GM19023 (cell line): ENCODE measurements at regions not wholly inside any gene's neighbourhood (a gene's known extent, or its start where the extent isn't known, plus 50 kb on each side); places are given as distances from the start of the nearest gene placed in this dataset.
A peak's percentile ranks its signal among the peaks of the same experiment; 100 is the strongest.

Source experiments
- ATAC-seq: cut with Tn5 transposase; IDR thresholded peaks from one replicate; pipeline ENCODE4 v1.9.1; 2021; ENCODE audit warnings: mild to moderate bottlenecking, moderate library complexity; ENCODE audit not compliant: unreplicated experiment

DNA sequence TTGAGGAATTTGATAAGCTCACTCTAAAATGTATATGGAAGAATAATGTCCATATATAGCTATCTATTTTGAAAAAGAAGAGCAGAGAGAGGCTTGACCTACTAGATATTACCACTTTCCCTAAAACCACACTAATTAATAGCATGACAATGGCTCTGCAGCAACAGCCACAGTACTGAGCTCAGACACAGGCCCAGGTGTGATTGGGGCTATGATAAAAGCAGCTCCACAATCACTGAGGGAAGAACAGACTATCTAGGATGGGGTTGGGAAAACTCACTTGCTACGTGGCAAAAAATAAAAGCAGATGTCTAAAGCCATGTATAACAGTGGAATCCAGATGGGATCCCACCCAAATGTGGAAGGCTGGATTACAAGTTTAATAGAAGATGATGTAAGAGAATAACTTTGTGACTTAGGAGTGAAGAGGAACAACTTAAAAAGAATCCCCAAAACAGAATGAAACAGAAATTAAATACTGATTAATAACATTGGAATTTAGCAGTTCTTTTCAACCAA lies 80.8 kb upstream of the RAB4A start:
- ATAC-seq: no peak

DNA sequence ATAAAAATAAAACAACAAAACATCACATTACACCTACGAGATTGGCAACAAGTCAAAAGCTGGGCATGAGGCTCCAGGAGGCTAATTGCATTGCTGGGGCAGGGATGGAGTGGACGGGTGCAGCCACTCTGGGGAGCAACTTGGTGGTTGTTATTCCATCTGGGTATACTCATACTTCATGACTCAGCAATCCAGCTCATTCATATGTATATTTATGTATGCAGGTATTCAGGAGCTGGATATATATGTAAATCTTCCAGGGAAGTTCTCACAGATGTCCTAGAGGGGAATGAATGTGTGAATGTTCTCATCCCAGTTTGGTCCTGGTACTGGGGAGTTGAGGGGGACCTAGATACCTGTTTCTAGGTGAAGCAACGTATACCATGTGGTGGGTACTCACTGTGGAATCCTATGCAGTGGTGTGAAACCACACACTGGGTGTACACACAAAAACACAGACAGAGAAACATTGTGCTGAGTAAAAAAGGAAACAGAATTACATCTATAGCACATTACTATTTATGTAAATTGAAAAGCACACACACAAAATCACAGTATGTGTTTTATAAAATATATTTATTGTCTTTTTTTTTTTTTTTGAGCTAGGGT lies 79.7 kb upstream of the RAB4A start:
- ATAC-seq: no peak

DNA sequence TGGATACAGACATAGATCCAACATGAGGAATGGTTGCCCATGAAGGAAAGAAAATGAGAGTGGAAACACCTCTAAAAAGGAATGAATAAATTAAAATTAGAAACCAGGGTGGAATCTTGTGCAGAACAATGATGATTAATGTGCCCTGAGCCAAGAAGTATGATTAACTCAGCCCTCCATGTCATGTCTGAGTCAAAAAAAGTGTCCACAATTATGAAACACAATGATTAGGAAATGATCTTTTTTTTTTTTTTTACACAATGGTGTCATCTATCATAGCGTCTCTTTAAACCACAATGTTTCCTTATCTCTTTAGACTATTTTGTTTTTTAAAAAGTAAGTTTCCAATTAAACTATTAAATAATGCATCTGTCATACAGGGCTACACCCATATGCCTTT lies 78.9 kb upstream of the RAB4A start:
- no peak for ATAC-seq

DNA sequence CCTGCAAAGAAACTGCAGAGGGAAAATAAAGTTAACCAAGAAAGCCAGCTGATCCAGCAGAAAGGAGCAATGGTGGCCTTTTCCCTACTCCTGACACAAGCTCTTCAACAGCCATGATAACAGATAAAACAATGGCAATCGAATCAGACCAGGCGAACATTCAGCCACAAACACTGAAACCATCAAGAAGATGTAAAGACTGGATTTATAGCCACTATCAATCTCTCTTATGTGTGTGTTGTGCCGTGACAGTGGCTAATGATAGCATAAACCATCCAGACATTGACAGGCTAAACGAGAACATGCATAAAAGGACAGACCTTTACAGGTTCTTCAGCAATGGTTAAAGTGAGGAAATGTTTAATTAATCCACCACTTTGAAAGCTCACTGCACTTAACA lies 78.1 kb upstream of the RAB4A start:
- ATAC-seq: no peak

DNA sequence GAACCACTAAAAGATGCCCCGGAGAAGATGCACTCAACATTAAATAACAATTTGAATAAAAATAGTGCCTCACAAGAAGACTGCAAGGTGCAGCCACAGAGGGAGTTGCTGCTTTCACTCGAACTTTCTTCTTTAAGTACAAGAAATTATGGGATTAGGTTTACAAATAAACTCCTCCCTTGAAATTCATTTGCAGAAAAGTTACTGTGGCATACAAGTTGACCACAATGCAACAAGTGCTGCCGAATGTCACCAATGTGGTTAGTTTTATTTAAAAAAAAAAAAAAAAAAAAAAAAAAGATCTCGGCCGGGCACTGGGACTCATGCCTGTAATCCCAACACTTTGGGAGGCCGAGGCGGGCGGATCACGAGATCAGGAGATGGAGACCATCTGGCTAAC lies 76.8 kb upstream of the RAB4A start:
- ATAC-seq: no peak

DNA sequence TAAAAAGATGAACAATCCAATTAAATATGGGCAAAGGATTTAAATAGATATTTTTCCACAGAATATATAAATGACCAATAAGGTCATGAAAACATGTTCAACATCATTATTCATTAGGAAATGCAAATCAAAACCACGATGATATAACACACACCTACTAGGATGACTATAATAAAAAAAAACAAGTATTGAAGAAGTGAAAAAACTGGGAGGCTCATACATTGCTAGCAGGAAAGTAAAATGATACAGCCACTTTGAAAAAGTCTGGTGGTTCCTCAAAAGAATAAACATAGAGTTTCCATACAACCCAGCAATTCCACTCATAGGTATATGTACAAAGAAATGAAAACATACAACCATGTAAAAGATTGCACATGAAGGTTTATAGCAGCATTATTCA lies 75.7 kb upstream of the RAB4A start:
- no peak for ATAC-seq

DNA sequence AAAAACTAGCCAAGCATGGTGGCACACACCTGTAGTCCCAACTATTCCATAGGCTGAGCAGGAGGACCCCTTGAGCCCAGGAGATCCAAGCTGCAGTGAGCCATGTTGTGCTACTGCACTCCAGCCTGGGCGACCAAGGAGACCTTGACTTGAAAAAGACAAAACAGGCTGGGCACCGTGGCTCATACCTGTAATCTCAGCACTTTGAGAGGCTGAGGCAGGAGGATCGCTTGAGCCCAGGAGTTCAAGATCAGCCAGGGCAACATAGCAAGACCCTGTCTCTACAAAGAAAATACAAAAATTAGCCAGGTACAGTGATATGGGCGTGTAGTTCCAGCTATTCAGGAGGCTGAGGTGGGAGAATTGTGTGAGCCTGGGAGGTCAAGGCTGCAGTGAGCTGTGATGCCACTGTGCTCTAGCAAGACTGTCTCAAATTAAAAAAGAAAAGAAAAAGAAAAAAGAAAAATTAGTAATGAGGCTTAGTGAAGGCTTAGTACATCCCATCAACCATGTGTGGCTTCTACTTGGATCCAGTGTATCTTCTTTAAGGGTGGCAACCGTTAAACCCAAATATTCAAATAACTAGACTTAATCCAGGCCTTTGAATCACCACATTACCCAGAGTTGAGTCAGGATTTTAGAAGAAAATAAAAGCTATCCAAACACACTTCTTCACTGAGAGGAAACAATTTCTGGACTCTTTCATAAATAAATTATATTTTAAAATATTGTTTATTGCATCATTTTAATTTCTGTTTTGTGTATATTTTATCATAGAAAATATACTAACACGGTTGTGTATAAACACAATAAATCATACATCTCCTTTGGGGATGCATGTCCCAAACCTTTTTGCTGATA lies 74.3 kb upstream of the RAB4A start:
- ATAC-seq: no peak

DNA sequence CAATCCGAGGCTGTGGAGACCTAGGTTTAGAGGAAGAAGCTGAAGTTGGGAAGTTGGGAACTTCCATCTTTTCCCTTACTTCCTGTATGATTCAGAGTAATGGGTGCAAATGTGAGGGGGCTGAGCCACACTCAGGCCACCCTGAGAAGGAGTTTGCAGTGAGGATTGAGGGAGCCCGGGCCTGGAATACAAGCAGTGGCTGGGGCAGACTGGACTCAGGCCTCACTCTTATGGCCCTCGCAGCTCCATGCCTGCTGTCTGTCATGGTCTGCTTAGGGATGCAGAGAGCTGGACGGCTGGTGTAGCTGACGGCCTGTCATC lies 73.7 kb upstream of the RAB4A start:
- no peak for ATAC-seq

DNA sequence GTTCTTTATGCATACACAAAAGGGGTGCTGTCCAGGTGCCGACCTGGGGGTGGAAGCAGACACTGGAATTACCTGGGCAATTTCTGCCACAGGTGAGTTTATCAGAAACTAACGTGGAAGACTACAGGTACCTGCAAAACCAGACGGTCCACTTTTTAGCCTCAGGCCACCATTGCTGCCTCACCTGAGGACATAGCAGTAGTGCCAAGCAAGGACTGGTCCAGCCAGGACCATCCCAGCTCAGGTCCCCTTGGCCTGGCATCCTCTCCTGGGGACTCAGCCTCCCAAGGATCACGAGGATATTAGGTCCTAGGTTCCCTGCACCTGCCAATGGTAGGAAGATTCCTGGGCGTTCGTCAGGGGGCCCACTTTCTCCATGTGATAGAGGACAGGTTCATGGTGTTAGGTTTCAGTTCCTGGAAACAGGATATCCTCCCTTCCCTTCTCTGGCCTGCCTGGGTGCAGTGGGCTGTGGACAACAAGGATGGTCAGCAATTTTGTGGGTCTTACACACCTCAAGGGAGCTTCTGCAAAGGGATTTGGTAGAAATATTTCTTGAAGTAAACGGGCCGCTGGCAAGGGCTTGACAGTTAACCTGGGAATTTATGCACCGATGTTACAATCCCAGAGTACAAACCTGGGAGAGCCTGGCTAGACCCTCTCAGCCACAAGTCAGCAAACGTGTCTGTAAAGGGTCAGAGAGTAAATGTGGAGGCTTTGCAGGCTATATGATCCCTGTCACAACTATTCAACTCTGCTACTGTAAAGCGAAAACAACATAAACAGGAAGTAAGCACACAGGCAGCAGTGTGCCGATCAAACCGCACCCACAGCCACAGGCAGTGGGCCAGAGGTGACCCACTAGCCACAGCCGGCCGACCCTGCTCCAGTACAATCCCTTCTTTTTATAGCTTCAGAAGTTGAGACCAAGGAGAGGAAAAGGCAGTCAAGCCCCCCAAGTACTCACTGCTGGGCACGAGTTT lies 71.4 kb upstream of the RAB4A start:
- peak; percentile 67 for ATAC-seq

DNA sequence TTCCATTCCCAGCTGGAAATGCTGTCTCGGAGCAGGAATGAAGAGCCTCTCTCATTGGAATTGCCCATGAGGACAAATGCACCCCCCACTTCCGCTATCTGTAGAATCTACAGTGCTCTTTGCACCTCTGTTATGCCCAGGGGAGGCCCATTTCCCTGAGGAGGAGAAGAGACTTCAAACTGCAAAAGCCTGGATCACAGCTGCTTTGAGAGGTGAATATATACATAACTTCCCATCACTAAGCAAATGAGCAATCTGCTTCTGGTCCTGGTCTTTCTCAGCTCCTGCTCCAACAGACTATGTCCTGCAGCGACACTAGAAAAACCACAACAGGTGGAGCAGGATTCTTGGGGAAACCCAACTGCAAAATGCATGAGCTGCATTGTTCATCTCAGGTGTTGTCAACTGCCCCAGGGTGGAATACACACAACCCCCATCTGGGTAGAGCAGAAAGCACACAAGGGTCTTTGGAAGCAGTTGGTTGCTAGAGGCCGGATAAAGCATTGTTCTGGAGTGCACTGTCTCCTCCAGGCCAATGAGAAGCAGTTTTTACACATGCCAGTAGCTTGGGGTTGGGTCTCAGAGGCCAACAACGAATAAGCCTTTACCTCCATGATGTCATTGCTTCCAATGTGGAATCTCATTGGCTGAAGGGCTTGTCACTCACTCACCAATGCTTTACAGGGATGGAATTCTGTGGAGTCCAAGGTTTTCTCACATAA lies 67.7 kb upstream of the RAB4A start:
- ATAC-seq: no peak

DNA sequence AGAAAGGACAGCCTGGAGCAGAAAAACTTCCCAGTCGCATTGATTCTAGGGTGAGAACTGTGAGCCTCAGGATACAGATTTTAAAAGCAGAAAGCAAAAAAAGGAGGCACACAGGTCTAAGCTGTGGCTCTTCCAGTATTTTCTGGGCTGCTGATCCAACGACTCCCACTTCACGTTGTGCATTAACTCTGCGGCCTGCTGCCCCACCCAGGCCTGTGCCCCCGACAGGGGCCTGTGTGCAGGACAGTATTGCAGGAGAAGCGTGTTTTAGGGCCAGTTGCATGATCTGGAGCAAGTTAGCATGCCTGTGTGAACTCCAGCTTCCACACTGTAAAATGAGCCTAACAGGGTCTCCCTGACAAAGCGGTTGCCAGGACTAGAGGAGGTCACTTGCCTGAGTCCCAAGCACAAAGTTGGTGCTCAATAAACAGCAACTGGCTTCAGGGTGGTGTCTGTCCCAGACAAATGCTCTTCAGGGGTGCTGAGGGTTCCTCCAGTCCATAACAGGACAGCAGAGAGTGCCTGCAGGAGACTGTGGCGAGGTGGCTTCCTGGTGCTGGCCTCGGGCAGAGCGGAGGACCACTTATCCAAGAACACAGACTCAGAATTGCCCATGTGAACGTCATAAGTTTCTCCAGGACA lies 66.8 kb upstream of the RAB4A start:
- no peak for ATAC-seq

DNA sequence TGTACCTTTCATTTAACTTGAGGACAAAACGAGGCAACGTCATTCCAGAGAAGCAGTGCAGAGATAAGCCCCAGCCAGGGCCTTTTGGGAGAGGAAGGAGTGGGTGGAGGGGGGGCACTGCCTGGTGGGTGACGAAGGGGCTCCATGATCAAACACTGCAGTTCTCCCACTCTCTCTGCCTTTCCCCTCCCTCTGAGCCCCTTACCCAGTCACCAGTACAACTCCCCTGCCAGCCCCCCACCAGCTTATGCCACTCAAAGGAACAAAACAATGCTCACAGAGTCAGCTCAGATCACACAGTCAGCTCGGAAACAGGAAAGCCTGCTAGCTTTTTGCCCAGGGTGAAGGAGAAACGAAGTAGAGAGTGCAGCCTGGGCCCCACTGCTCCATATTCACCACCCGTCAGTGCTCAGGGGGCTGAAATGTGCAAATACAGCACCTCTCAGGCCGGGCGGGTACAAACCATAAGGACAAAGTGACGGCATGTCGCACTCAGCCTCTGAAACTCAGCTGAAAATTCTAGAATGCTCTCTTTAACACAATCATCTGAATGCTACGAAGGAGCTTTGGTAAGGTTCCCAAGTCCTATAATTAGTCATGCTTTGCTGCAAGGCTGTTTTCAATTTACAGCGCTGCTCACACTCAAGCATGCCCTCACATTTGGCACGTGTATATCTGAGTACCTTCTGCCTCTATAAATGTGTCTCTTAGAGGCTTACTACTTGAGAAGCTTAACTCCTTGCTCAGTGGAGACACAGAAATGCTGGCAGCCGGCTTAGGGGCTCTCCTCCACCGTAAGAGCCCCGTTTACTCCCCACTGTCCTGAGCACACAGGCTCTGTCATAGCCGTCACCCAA lies 65.8 kb upstream of the RAB4A start:
- no peak for ATAC-seq

DNA sequence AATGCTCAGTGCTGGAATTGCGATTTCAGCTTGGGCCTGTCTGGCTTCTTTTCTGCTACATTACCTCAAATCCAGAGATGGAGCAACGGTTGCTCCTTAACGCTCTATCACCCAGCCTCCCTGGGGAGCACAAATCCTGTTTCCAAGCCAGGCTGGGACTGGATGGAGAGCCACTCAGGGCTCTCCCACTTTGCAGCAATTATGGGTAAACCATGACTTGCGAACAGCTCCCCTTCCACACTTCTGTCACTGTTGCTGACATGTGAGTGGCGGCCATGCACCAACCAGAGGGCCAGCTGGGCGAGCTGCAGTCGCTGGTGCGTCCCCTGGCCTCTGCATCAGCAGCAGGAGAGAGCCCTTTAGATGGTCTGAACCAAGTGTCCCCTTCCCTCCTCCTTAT lies 65.1 kb upstream of the RAB4A start:
- ATAC-seq: no peak

DNA sequence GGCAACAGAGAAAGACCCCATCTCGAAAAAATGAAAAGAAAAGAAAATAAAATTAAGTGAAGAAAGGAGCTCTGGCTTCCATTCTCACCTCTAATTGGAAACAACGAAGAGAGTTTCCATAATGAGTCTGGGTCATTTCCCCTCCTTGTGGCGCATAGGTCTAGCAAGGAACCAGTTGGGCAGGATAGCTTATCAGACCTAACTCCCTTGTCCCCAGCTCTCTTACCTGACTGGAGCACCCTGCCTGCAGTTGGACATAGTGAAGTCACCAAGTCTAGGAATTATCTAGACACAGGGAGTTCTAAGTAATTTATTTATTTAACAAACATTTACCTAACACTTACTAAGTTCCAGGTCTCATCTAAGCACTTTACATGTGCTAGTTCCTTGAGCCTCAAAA lies 63.0 kb upstream of the RAB4A start:
- ATAC-seq: no peak

DNA sequence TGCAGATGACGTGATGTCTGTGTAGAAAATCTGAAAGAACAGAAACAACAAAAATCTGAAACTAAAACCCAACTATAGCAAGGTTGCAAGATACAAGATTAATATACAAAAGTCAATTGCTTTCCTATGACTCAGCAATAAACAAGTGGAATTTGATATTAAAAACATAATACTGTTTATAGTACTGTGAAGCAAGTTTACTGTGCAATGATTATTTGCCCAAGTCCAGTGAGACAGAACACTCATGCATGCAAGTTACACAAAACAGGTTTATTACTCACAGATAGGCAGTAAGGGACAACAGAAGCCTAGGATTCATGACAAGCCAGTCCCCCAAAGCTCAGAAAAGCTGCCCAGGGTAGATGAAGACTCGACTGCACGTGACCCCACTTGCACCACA lies 62.4 kb upstream of the RAB4A start:
- ATAC-seq: no peak

DNA sequence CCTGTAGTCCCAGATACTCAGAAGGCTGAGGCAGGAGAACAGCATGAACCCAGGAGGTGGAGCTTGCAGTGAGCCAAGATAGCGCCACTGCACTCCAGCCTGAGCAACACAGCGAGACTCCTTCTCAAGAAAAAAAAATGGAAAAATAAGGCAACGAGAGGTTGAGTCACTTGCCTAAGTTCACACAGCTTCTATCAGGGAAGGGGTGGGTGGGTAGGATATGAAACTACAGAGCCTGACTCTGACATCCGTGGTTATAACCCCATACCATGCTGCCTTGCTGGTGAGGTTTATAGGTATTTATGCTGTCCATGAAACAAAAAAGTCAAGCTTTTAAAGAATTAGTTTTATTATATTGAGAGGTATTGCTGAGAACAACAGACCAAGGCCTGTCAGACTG lies 61.5 kb upstream of the RAB4A start:
- ATAC-seq: no peak

DNA sequence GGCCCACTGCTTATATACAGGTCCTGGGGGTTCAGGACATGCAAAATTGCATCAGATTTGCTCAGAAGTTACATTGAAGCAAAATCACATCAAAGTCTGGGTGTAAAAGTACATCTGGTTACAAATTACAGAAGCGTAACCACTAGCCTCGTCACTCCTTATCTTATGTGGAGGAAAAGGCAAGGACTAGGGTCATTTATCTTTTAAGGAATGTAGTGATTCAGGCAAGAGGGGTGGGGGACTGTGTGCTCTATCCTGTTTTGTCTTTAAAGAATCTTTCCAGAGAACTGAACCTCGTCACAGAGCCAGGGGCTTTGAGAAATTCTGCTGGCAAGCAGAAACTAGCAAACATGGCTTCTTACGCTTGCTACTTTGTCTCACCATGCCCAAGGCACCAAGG lies 61.1 kb upstream of the RAB4A start:
- no peak for ATAC-seq

DNA sequence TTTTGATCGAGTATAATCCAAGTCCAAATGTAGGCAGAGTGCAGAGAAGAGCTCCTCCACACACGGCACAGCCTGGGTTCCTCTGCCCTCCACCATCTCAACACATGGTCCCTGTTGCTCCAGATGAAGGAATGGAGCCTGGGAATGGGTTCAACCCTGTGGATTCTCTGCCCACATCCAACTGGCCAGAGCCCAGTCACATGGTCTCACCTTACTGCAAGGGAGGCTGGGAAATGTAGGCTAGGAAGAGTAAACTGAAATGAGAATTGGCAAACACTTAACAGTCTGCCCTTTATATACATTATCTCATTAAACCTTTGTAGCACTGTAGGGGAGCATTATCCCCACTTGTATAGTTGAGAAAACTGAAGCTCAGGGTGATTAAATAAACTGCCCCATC lies 60.1 kb upstream of the RAB4A start:
- ATAC-seq: no peak

DNA sequence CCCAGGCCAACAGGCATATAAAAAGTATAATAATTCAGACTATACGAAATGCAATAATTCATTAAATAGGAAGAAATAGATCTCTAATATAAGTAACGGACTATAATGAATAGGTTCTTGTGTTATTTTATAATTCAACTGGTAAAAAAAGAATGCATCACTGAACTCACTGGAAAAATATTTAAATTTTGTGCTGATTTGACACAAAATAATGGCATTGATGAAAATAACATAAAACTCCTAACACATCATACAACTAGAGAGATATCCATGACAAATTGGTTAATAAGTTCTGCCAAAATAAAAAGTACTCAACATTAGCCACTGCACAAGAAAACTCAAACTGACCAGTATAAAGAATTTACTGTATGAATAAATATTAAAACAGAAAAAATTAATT lies 57.1 kb upstream of the RAB4A start:
- ATAC-seq: no peak
